Activated T-cell treated with anti-CD3 and anti-CD28 coated beads, Interleukin-2, amount 50 U/mL, for 24 hours (primary cell): ENCODE measurements at regions not wholly inside any gene's neighbourhood (a gene's known extent, or its start where the extent isn't known, plus 50 kb on each side); places are given as distances from the start of the nearest gene placed in this dataset.
"Not testable (repeated sequence)": the region's sequence is repeated elsewhere in the genome, so short reads cannot be mapped to it uniquely, and the experiment has no call there.

Source experiments
- DNase-seq: peaks from one replicate; pipeline ENCODE4 v3.0.0-alpha.2; 2020
- H3K27ac Mint-ChIP-seq: 2 replicates; pipeline ENCODE4 v1.8.0; 2020; ENCODE audit warnings: mild to moderate bottlenecking, mixed read lengths
- H3K27me3 Mint-ChIP-seq: 2 replicates; pipeline ENCODE4 v1.8.0; 2020; ENCODE audit warnings: mixed read lengths
- H3K36me3 Mint-ChIP-seq: 2 replicates; pipeline ENCODE4 v1.8.0; 2020; ENCODE audit warnings: low read depth, mixed read lengths
- H3K4me1 Mint-ChIP-seq: 2 replicates; pipeline ENCODE4 v1.8.0; 2020; ENCODE audit warnings: low read depth, mixed read lengths
- H3K4me3 Mint-ChIP-seq: 2 replicates; pipeline ENCODE4 v1.8.0; 2020; ENCODE audit warnings: mild to moderate bottlenecking, moderate library complexity, mixed read lengths
- H3K9me3 Mint-ChIP-seq: 2 replicates; pipeline ENCODE4 v1.8.0; 2020; ENCODE audit warnings: mixed read lengths

DNA sequence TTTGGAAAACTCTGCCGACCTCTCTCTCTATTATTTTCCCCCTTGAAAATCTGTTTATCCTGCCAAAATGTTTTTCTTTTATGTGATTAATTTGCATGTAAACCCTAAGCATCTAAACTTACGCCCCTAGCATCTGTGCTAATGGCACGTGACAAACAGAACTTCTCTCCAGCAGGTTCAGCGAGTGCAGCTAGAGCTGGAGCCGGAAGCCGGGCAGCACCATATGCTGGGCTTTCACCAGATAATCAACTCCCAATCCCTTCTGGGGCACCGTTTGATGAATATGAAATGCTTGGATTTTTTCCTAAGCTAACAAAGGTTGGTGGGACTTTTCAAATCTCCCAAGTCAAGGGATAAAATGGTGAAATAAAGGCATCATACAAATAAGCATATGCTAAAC, 667.5 kb upstream of the TMEM132C start:
- no peak overlapping the region for H3K4me3 Mint-ChIP-seq
- H3K4me1 Mint-ChIP-seq, result no peaks in the 10 kb centered on the region
- DNase-seq, result no peak
- H3K9me3 Mint-ChIP-seq, result no peaks in the 10 kb centered on the region
- no peaks in the 10 kb centered on the region for H3K27me3 Mint-ChIP-seq
- H3K27ac Mint-ChIP-seq, result no peak overlapping the region
- no peaks in the 10 kb centered on the region for H3K36me3 Mint-ChIP-seq

DNA sequence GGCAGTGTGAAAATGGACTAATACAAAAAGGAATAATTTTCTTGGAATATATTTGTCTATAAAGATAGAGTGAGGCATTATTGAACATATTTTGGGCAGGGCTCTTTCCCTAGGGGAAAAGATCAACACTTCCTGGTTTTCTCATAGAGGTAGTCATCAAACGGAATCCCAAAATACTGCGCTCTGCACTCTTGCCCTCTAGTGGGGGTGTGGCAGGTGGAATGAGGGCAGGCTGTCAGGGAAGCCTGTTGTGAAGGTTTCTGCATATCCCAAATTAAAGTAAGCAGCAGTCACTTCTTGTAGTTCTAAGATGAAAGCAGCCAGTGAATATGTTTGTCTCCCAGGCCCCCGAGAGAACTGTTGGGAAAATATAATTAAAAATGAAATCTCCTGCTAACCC, 666.8 kb upstream of the TMEM132C start:
- H3K36me3 Mint-ChIP-seq, result no peaks in the 10 kb centered on the region
- no peaks in the 10 kb centered on the region for H3K4me1 Mint-ChIP-seq
- H3K27me3 Mint-ChIP-seq, result no peaks in the 10 kb centered on the region
- H3K27ac Mint-ChIP-seq, result no peak overlapping the region
- no peaks in the 10 kb centered on the region for H3K9me3 Mint-ChIP-seq
- DNase-seq, result no peak
- H3K4me3 Mint-ChIP-seq, result no peak overlapping the region

DNA sequence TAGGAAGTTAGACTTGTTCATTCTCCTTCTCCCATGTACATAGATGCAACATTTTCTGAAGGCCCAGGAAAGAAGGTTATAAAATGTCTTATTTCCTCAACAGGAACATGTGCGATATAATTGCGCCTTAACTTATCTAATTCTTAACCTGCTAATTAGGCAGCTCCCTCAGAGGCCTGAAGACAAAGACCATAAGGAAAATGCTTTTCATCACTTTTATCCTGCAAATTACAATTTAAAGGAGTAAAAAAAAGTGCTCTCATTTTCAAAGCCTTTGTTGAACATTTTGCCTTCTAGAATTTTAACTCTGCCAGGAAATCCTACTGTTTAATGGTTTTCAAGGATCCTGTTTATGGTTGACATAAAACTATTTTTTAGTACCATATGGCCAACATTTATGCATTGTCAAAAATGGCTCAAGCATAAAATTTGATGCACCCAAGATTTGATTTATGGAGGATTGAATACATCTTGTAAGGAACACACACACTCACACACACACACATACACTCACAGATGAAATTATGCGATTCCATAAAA, 660.4 kb upstream of the TMEM132C start:
- no peak overlapping the region for H3K4me3 Mint-ChIP-seq
- H3K9me3 Mint-ChIP-seq, result no peaks in the 10 kb centered on the region
- no peaks in the 10 kb centered on the region for H3K27me3 Mint-ChIP-seq
- H3K4me1 Mint-ChIP-seq, result no peaks in the 10 kb centered on the region
- no peak overlapping the region for H3K27ac Mint-ChIP-seq
- no peaks in the 10 kb centered on the region for H3K36me3 Mint-ChIP-seq
- DNase-seq, result no peak

DNA sequence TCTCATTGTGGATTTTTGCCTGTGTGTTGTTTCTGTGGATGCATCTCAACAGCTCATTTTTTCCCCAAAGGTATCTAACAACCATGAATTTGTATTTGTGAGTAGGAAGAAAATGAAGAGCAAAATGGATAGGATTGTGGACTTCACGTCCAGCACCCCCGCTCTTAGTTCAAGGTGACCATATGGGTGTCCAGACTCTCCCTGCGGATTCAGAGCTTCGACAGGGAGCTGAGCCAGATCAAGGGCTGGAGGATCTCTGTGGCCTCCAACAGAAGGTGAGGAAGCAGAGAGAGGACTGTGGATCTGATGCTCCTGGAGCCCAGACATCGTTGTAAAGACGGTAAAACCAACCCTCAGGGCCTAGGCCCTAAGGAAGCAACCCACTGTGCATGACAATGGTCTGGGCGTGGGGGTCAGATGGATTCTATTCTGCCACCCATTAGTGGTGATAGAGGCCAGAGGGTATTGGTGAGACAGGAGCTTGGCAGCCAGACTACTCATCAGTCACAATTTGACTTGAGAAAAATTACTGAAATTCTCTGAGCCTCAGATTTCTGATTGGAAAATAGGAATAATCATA, 659.7 kb upstream of the TMEM132C start:
- Mint-ChIP-seq H3K9me3 (no peaks in the 10 kb centered on the region), H3K27ac (no peak overlapping the region), H3K27me3 (no peaks in the 10 kb centered on the region)

DNA sequence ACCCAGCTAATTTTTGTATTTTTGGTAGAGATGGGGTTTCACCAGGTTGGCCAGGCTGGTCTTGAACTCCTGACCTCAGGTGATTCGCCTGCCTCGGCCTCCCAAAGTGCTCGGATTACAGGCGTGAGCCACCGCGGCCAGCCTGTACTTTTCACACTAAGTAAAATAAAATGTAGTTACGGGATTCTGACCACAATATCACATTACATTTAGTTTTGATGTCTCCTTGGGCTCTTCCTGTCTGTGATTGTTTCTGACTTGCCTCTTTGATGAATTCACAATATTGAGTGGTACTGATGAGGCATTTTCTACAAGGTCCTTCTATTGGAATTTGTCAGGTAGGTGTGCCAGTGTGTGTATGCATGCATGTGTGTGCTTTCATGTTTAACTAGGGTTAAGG, 658.6 kb upstream of the TMEM132C start:
- not testable (repeated sequence) for DNase-seq, H3K36me3 Mint-ChIP-seq, H3K27ac Mint-ChIP-seq, H3K4me3 Mint-ChIP-seq, H3K27me3 Mint-ChIP-seq, H3K4me1 Mint-ChIP-seq, H3K9me3 Mint-ChIP-seq

More for the DNA sequence above, 659.7 kb upstream of the TMEM132C start:
- DNase-seq, result no peak
- H3K4me3 Mint-ChIP-seq, result no peak overlapping the region
- H3K36me3 Mint-ChIP-seq, result no peaks in the 10 kb centered on the region
- no peaks in the 10 kb centered on the region for H3K4me1 Mint-ChIP-seq

DNA sequence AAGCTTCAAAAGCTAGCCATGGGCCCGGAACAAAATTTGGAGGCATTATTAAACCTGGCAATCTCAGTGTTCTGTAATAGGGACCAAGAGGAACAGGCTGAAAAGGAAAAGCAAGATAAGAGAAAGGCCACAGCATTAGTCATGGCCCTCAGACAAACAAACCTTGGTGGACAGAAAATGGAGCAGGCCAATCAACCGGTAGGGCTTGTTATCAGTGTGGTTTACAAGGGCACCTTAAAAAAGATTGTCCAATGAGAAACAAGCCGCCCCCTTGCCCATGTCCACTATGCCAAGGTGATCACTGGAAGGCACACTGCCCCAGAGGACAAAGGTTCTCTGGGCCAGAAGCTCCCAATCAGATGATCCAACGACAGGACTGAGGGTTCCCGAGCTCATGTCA, 653.9 kb upstream of the TMEM132C start:
- no peaks in the 10 kb centered on the region for H3K36me3 Mint-ChIP-seq
- no peak for DNase-seq
- H3K27me3 Mint-ChIP-seq, result no peaks in the 10 kb centered on the region
- no peak overlapping the region for H3K27ac Mint-ChIP-seq
- H3K4me1 Mint-ChIP-seq, result no peaks in the 10 kb centered on the region
- no peak overlapping the region for H3K4me3 Mint-ChIP-seq
- peaks cover 7% of the 10 kb centered on the region for H3K9me3 Mint-ChIP-seq

- Mint-ChIP-seq H3K4me1 (no peaks in the 10 kb centered on the region), H3K27me3 (no peaks in the 10 kb centered on the region), H3K36me3 (no peaks in the 10 kb centered on the region), H3K9me3 (peaks cover 5% of the 10 kb centered on the region), H3K4me3 (no peak overlapping the region), H3K27ac (no peak overlapping the region)
- DNase-seq, result no peak
These were observed 646.9 kb upstream of the TMEM132C start for GRCh38 chr12:127619869-127620734.

GRCh38 chr12:127620735-127621355, 646.1 kb upstream of the TMEM132C start:
- Mint-ChIP-seq H3K36me3 (no peaks in the 10 kb centered on the region), H3K4me1 (no peaks in the 10 kb centered on the region), H3K9me3 (peaks cover 5% of the 10 kb centered on the region), H3K4me3 (no peak overlapping the region), H3K27ac (no peak overlapping the region), H3K27me3 (no peaks in the 10 kb centered on the region)
- no peak for DNase-seq

GRCh38 chr12:127621366-127621765, 645.6 kb upstream of the TMEM132C start:
- DNase-seq, result no peak
- Mint-ChIP-seq H3K9me3 (peaks cover 5% of the 10 kb centered on the region), H3K27ac (no peak overlapping the region), H3K36me3 (no peaks in the 10 kb centered on the region), H3K4me3 (no peak overlapping the region), H3K4me1 (no peaks in the 10 kb centered on the region), H3K27me3 (no peaks in the 10 kb centered on the region)

- Mint-ChIP-seq H3K36me3 (no peaks in the 10 kb centered on the region), H3K4me1 (no peaks in the 10 kb centered on the region), H3K27me3 (no peaks in the 10 kb centered on the region), H3K9me3 (peaks cover 1% of the 10 kb centered on the region), H3K27ac (no peak overlapping the region), H3K4me3 (no peak overlapping the region)
- no peak for DNase-seq
These were observed 643.6 kb upstream of the TMEM132C start for GRCh38 chr12:127623362-127623761.

GRCh38 chr12:127625176-127625771, 641.7 kb upstream of the TMEM132C start:
- DNase-seq, result no peak
- no peaks in the 10 kb centered on the region for H3K4me1 Mint-ChIP-seq
- H3K4me3 Mint-ChIP-seq, result no peak overlapping the region
- H3K36me3 Mint-ChIP-seq, result no peaks in the 10 kb centered on the region
- H3K27ac Mint-ChIP-seq, result no peak overlapping the region
- H3K9me3 Mint-ChIP-seq, result peaks cover 2% of the 10 kb centered on the region
- no peaks in the 10 kb centered on the region for H3K27me3 Mint-ChIP-seq

DNA sequence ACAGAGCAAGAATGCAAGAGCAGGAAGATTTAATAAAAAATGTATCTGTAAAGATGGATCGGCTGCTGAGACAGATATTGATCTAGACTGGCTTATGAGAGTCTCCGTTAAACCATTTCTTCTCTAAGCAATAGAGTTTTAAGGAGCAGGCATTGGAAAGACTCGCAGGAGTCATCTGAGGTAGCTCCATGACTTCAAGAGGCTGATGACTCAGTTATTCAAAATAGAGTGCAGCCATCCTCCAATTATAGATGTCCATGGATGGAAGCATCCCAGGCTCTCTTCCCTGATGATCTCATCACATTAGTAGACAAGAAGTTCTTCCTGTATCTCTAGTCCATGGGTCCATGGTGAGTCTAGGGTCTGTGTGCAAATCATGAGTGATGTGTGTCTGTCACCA, 638.3 kb upstream of the TMEM132C start:
- Mint-ChIP-seq H3K4me3 (no peak overlapping the region), H3K36me3 (no peaks in the 10 kb centered on the region), H3K4me1 (no peaks in the 10 kb centered on the region), H3K27ac (no peak overlapping the region), H3K27me3 (no peaks in the 10 kb centered on the region), H3K9me3 (peaks cover 2% of the 10 kb centered on the region)
- DNase-seq, result no peak

DNA sequence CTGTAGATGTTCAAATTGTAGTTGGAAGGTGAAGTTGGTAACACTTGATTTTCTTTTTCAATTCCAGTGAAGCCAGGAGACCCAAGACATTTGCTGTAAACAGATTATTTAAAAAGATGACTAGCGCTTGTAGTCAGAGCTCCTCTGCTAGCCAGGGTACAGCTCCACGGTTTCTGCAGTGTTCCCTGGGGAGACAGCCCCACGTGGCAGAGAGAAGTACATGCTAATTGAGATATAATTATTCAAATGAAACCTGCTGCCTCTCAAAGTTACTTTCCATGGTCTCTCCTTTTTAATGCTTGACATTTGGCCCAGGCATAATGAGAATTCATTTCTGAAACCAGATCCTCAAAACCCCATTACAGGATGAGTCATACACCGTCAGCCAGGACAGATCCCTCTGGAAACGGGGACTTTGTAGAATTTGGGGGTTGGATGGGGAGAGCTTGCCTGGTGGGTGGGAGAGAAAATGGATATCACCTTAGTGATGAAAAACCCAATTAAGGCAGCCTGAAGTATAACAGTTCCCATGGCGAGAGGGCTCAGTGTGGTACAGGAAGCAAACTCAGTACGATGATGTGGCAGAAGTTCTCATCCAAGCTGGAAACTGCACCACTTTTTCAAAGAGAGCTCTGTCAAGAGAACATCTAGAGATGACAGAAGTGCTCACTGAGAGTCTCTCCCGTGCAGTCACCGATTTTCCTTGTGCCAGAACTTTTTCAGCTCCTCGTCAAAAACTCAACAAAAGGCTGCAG, 637.7 kb upstream of the TMEM132C start:
- no peak overlapping the region for H3K27ac Mint-ChIP-seq
- H3K4me3 Mint-ChIP-seq, result no peak overlapping the region
- H3K36me3 Mint-ChIP-seq, result no peaks in the 10 kb centered on the region
- no peaks in the 10 kb centered on the region for H3K27me3 Mint-ChIP-seq
- no peak for DNase-seq
- no peaks in the 10 kb centered on the region for H3K4me1 Mint-ChIP-seq
- peaks cover 2% of the 10 kb centered on the region for H3K9me3 Mint-ChIP-seq

- no peaks in the 10 kb centered on the region for H3K27me3 Mint-ChIP-seq
- no peak for DNase-seq
- H3K4me3 Mint-ChIP-seq, result no peak overlapping the region
- H3K36me3 Mint-ChIP-seq, result no peaks in the 10 kb centered on the region
- peaks cover 2% of the 10 kb centered on the region for H3K9me3 Mint-ChIP-seq
- H3K4me1 Mint-ChIP-seq, result no peaks in the 10 kb centered on the region
- H3K27ac Mint-ChIP-seq, result no peak overlapping the region
These were observed 634.5 kb upstream of the TMEM132C start for GRCh38 chr12:127632461-127632860.
